ENCODE measurements at regions not wholly inside any gene's neighbourhood (a gene's known extent, or its start where the extent isn't known, plus 50 kb on each side); places are given as distances from the start of the nearest gene placed in this dataset.
"Not testable (repeated sequence)": the region's sequence is repeated elsewhere in the genome, so short reads cannot be mapped to it uniquely, and the experiment has no call there.

GRCh38 chr11:95616256-95616804 lies 173.3 kb downstream of the FAM76B start:
- DNase-seq (ENCODE audit: low spot score), result no peak
- TF ChIP-seq, protein P1, sequence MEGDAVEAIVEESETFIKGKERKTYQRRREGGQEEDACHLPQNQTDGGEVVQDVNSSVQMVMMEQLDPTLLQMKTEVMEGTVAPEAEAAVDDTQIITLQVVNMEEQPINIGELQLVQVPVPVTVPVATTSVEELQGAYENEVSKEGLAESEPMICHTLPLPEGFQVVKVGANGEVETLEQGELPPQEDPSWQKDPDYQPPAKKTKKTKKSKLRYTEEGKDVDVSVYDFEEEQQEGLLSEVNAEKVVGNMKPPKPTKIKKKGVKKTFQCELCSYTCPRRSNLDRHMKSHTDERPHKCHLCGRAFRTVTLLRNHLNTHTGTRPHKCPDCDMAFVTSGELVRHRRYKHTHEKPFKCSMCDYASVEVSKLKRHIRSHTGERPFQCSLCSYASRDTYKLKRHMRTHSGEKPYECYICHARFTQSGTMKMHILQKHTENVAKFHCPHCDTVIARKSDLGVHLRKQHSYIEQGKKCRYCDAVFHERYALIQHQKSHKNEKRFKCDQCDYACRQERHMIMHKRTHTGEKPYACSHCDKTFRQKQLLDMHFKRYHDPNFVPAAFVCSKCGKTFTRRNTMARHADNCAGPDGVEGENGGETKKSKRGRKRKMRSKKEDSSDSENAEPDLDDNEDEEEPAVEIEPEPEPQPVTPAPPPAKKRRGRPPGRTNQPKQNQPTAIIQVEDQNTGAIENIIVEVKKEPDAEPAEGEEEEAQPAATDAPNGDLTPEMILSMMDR (IDR thresholded peaks at IDR 0.05), result no peak
- ATAC-seq (ENCODE audit: low FRiP score), result no peak

- TF ChIP-seq, protein P1 (IDR thresholded peaks at IDR 0.05), result no peak
- DNase-seq (ENCODE audit: low spot score) (no peak), ATAC-seq (ENCODE audit: low FRiP score) (no peak)
Measured at GRCh38 chr11:95611827-95612226, 177.8 kb downstream of the FAM76B start.

DNA sequence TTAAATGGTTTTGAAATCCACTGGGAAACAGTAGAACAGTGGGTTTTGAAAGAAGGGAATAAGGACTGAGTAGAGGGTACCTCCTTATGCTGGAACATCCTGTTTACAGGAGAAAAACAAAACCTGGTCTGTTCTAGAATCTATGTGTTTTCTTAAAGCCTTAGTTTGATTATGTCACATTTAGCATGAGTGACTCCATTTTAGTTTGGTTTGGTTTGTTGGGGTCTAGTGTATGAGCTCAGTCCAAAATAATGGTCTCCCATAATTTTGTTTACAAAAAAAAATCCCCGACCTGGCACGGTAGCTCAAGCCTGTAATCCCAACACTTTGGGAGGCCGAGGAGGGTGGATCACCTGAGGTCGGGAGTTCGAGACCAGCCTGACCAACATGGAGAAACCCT lies 179.4 kb downstream of the FAM76B start:
- not testable (repeated sequence) for ATAC-seq (ENCODE audit: low FRiP score); DNase-seq (ENCODE audit: low spot score)

DNA sequence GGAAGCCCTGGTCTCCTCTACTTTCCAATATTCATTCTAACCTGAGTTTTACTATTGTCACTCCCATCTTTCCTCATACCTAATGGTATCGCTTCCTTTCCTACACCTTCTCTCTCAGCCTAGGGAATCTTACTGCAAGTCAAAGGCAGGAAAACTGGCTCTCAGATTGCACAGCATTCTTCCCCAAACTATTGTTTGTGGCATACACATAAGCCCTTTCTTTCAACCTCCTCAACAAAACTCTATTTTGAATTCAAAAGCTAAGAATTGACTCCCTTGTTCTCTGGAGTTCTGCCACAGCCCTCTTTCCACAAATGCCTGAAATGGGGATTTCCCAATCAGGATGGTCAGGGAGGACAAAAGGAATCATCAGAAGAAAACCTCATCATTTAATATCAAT lies 181.5 kb downstream of the FAM76B start:
- ATAC-seq (ENCODE audit: low FRiP score) (no peak), DNase-seq (ENCODE audit: low spot score) (no peak)
- TF ChIP-seq, protein P1 (IDR thresholded peaks at IDR 0.05), result no peak

DNA sequence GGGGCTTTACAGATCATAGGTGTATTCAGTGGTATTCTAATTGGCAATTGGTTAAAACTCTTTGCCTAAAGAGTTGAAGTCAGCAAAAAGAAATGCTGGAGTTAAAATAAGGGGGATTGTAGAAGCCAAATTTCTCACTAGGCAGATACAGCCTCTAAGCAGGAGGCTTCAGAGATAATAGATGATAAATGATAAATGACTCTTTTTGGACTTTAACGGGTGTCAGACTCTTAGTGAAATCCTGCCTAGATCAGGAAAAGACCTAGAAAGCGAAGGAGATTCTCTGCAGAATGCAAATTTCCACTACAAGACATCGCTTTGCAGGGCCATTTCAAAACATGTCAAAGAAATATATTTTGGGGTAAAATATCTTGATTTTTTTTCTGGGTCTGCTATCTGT lies 182.8 kb downstream of the FAM76B start:
- ATAC-seq (ENCODE audit: low FRiP score), result no peak
- DNase-seq (ENCODE audit: low spot score), result no peak
- TF ChIP-seq, protein P1 (IDR thresholded peaks at IDR 0.05), result no peak

DNA sequence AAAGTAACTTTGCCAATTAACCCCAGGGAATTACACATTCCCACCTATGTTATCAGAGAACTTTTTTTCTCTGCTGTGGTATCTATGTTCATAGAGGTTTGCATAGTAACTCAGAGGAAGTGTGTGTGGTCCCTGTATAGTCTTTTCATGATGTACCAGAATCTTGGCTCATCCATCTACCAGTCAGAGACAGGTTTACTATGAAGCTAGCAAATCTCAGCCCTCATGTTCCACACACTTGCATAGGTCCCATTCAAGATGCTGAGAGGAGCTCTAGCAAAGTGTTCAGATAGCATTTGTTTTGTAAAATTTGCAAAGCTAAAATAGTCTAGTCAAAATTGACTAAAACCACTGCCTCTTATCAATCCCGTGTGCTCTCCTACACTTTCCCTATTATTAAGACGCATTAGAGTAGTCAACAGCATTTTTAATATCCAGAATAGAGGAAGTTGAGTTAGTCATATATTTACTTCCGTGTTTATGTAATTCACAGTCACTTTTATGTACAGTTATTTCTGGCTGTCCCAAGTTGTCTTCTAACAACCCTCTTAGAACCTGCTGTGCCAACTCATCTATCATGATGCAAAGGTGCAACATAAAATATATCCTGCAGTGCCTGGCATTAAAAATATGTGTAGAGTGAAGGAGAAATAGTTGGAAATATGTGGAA lies 184.2 kb downstream of the FAM76B start:
- DNase-seq (ENCODE audit: low spot score) (no peak), ATAC-seq (ENCODE audit: low FRiP score) (no peak)

DNA sequence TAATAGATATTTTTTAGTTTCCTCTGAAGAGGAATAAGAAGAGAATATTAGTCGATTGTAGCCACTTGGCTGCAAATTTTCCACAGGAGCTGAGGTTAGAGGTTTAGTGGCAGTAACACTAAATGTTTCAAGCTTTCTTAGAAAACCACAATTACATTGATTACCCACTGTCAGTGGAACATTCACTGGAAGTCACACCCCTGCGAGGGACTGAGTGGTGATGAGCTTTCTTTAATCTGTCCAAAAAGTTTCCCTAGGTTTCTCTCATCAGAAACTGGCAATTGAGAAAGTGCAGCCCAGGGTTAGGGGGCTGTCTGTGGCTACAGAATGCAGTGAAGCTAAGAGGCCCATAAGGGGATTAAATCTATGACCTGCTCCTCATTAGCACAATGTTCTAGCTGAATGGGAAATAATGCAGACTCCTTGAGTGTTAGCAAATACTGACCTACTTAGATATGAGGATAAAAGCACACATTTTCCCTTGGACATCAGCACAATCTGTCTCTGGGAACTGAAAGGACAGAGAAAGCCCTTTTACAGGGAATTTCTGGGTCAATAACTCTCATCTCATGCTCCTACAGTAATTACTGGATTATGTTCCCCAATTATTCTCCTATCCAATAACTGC lies 189.5 kb downstream of the FAM76B start:
- ATAC-seq (ENCODE audit: low FRiP score), result no peak
- DNase-seq (ENCODE audit: low spot score), result no peak
- TF ChIP-seq, protein P1 (IDR thresholded peaks at IDR 0.05), result no peak

More for the DNA sequence above, 184.2 kb downstream of the FAM76B start:
- TF ChIP-seq, protein P1 (IDR thresholded peaks at IDR 0.05), result no peak
